Liver (tissue), 3 donors: ENCODE measurements at regions not wholly inside any gene's neighbourhood (a gene's known extent, or its start where the extent isn't known, plus 50 kb on each side); places are given as distances from the start of the nearest gene placed in this dataset.

Experiments used
- CTCF ChIP-seq: fragments of 150-350 bp; IDR thresholded peaks from 2 replicates; pipeline ENCODE4 v1.5.1; 2017; ENCODE audit warnings: improper control_type of control experiment, low read depth, low read length; ENCODE audit not compliant: missing input control
- RAD21 ChIP-seq, 2 donors: IDR thresholded peaks; 2 replicates each; pipeline ENCODE4 v1.6.1; 2016; ENCODE audit warnings: antibody characterized with exemption in 2 of 2, mild to moderate bottlenecking in 2 of 2
- REST ChIP-seq: IDR thresholded peaks from 2 replicates; pipeline ENCODE4 v1.6.1; 2016; ENCODE audit warnings: antibody characterized with exemption, mild to moderate bottlenecking
- TAF1 ChIP-seq: conservative IDR thresholded peaks from 2 replicates; pipeline ENCODE4 v1.6.1; 2016; ENCODE audit warnings: antibody characterized with exemption, mild to moderate bottlenecking
- donor health status: healthy.
- donor health status: healthy.

GRCh38 chr16:25433388-25433787 lies 175.7 kb upstream of the ZKSCAN2 start:
- no peak for TF ChIP-seq TAF1
- no peak for TF ChIP-seq CTCF
- TF ChIP-seq REST: no peak
- TF ChIP-seq RAD21 (IDR thresholded peaks at IDR 0.05): no peak
